NCI-H82 treated with DMSO at 0.1 percent for 48 hours (cell line): ENCODE measurements at regions not wholly inside any gene's neighbourhood (a gene's known extent, or its start where the extent isn't known, plus 50 kb on each side); places are given as distances from the start of the nearest gene placed in this dataset.
"Not testable (repeated sequence)": the region's sequence is repeated elsewhere in the genome, so short reads cannot be mapped to it uniquely, and the experiment has no call there.

Experiments
- DNase-seq: peaks from one replicate; lab custom pipeline; 2025; ENCODE audit not compliant: unreplicated experiment; lab: John Stamatoyannopoulos, UW

GRCh38 chr4:83730958-83731357, 195.1 kb downstream of the GPAT3 start:
- DNase-seq, result not testable (repeated sequence)

- DNase-seq, result no peak
These were observed 192.3 kb downstream of the GPAT3 start for GRCh38 chr4:83728191-83728590.

DNA sequence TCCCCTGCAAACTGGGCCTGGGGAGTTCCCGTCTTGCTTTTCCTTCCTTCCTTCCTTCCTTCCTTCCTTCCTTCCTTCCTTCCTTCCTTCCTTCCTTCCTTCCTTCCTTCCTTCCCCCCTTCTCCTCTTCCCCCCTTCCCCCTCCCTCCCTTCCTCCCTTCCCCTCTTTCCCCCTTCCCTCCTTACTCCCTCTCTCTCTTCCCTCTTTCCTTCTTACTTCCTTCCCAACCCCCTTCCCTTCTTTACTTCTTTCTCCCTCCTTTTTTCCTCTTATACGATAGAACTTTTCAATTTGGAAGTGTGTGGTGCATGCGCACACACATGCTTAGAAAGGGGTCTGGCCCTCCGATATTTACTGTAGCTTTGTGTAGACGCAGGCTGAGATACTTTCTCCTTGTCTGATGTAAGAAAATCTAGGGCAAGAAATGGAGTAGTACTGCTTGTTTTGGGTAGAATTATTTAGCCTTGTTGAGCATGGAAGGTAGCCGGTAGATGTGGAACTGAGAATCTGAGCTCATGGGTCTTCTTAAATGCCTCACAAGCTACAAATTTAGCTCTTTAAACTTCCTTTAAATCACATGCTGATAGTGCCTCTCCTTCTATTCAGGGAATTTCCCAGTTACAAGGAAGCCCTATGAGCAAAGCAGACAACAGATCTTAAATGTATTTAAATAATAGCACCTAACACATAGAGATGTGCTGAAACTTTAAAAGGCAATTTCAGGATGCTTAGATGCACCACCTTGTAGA, 189.6 kb downstream of the GPAT3 start:
- no peak for DNase-seq

- no peak for DNase-seq
These were observed 188.8 kb downstream of the GPAT3 start for GRCh38 chr4:83724485-83725335.

DNA sequence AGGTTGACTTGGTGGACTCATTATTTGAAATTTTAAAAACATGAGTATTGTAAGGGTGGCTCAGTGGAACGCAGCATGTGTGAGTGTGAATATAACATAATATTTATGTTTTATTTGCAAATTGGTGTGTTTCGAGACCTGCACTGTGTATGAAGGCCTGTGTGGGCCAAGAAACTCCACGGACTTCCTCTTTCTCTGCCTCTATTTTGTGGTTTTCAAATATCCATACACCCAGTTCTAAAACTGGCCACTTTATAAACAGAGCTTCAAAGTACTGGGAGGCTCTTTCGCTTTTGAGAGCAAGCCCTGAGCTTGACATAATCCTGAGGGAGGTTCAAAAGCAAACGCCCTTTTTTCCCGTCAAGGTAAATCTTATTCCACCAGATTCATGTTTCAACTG, 187.7 kb downstream of the GPAT3 start:
- no peak for DNase-seq

DNA sequence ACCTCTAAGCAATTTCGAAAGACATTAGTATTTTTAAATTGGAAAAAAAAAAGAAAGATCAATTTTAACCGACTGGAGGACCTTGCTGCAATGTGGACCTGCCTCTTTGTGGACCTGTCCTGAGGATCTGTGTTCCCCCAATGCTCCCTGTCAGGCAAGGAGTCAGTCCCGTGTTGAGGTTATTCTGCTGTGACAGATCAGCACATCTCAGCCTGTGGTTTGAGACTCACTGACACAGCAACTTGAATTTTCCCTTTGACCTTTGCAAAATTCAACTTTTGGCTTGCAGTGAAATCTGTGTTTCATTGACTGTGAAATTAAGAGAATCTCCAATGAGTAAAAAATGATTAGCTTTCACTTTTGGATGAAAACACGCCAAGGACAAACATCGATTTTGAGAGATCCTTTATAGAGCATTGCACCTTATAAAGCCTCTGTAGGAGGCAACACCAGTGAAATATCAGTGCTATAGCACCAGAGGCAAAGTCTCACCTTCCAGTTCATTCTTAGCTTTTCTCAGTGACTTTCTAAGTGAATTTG, 186.9 kb downstream of the GPAT3 start:
- no peak for DNase-seq

GRCh38 chr4:83716874-83717273, 181.0 kb downstream of the GPAT3 start:
- no peak for DNase-seq

GRCh38 chr4:83712890-83713289, 177.0 kb downstream of the GPAT3 start:
- DNase-seq, result no peak

GRCh38 chr4:83709627-83710026, 173.7 kb downstream of the GPAT3 start:
- DNase-seq, result no peak

DNA sequence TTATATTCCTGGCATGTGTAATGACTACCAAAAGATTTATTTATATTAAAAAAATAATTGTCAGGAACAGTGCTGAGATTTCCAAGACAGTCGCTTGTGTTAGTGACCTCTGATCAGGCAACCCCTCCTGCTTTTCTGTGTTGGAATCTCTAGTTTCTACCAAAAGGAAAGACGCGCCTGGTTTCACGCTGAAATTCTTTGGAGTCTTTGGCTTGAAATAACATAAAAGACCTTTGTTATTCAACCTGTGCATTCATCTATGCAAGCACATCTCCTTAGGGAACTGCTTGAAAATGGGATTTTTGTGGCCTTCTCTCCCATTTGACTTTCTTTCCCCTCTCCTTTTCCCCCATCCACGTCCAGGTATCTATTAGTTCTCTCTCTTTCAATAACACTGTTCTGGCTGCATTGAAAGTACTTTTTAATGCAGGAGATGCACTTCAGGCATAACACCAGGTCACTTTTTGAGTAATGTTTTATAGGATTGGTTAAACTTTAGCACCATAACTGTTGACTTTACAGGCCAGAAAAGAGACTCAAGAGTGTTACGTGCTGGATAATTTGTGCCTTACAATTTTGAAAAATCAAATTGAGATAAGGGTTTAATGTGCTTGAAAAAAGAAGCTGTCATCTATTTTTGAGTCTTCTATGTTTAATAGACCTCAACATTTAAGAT, 172.7 kb downstream of the GPAT3 start:
- DNase-seq, result no peak

- no peak for DNase-seq
These were observed 168.9 kb downstream of the GPAT3 start for GRCh38 chr4:83704786-83705185.

- DNase-seq, result no peak
These were observed 167.8 kb downstream of the GPAT3 start for GRCh38 chr4:83703752-83704151.

DNA sequence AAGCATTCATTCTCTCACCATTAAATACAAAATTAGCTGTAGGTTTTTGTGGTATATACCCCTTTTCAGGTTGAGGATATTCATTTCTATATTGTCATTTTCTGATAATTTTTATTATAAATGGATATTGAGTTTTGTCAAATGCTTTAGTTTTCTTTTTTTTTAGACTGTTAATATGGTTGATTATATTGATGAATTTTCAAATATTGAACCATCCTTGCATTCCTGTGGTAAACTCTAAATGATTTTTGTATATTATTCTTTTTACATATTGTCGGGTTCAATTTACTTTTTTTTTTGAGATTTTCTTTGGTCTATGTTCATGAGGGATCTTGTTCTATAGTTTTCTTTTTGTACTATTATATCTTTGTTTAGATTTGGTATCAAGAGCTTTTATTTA, 165.1 kb downstream of the GPAT3 start:
- DNase-seq, result no peak

GRCh38 chr4:83699358-83699757, 163.4 kb downstream of the GPAT3 start:
- DNase-seq, result no peak

GRCh38 chr4:83692028-83692427, 156.1 kb downstream of the GPAT3 start:
- DNase-seq, result no peak

GRCh38 chr4:83686166-83686565, 150.3 kb downstream of the GPAT3 start:
- no peak for DNase-seq

- no peak for DNase-seq
These were observed 143.8 kb downstream of the GPAT3 start for GRCh38 chr4:83679692-83680091.

- DNase-seq, result no peak
These were observed 143.3 kb downstream of the GPAT3 start for GRCh38 chr4:83679254-83679653.

GRCh38 chr4:83677656-83678055, 141.7 kb downstream of the GPAT3 start:
- no peak for DNase-seq

DNA sequence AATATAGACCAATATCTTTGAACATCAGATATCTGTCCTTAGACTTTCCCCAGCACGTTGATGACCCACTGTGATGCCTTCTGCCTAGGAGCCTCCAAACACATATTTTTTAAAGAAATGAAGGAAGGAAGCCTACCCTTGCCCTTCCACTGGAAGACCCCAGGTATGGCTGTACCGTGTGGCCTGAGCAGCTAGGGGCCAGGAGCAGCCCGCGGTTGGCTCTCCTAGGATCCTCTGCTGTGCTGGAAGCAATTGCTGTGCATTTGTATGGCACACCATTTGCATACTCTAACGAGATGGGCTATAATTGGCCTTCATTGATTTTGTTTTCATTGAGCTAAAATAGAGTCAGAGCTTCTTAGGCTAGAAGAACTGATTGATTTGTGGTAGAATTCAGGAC, 128.8 kb downstream of the GPAT3 start:
- no peak for DNase-seq

DNA sequence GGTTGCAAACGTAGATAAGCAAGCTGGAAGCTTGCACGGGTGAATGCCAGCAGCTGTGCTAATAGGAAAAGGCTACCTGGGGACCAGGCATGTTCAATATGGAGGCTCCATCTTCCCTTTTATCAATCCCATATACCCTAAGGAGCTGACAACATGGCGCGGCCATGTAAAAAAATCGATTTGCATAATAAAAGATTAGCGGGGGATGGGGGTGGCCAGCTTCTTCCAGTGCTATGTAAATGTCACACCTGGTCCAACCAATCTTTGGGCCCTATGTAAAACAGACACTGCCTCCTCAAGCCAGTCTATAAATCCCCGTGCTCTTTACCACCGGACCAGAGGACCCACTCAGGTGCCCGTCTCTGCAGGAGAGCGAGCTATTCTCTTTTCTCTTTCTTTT, 128.2 kb downstream of the GPAT3 start:
- no peak for DNase-seq

- DNase-seq, result no peak
These were observed 126.3 kb downstream of the GPAT3 start for GRCh38 chr4:83662204-83662603.
